ENCODE measurements at regions not wholly inside any gene's neighbourhood (a gene's known extent, or its start where the extent isn't known, plus 50 kb on each side); places are given as distances from the start of the nearest gene placed in this dataset.

DNA sequence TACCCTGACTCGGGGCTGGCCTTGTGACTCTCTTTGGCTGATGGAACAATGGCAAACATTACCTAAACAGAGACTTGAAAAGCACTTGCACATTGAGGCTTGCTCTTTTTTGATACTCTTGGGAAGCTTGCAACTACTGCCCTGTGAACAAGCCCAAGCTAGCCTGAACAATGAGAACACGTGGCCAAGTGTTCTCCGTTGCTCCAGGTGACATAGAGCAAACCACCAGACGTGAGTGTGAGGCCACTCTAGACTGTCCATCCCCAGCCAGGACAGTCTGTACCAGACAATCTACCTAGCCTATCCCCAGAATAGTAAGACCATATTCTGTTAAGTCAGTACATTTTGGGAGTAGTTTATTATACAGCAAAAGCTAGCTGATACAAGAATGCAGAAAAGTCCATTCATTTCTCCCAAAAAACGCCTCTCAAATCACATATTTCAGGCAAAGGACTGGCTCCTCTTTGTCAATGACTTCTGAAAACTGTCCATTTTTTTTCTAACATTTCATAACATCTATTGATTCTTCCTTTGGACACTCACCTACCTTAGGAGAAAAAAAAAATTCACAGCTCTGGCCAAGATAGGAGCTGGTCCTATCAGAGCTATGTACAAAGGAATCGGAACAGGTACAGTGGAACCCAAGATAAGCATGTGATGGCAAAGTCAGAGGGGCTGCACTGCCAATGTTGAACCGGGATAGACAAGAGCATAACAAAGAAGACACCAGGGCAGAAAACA is 142.1 kb upstream of the PKDCC start:
- DNase-seq = no peak

DNA sequence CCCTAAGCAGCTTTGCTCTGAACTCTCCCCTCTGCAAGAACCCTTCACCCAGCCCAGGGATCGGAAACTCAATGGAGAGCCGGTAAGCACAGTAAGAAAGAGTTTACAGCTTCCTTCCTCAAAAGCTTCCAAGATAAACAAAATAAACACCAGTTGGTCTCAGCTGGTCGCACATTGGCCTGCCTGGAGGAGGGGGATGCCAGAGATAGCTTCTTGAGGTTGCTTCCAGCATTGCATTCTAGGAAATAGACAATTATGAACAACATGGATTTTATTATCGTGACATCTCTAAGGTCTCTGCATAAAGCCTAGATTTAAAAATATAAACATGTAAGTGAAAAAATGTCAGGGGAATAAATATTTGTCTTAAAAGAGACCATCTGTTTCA is 141.5 kb upstream of the PKDCC start:
- DNase-seq = no peak

DNA sequence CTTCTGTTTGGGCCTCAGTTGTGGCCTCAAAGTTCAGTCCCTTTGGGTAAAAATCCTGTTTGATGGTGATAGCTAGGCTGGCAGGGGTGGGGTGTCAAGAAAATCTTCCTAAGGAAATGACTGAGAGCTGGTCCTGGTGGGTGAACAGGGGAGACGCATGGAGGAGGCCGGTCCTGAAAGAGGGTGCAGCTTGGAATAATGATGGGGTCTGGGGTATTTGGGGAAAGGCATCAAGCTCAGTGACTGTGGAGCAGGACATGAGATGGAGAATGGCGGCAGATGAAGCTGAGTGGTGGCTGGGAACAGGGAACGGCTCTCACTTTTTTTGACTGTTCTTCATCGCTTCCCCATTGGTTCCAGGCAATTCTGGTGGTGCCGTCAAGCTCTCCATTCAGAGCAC is 140.7 kb upstream of the PKDCC start:
- DNase-seq = no peak

DNA sequence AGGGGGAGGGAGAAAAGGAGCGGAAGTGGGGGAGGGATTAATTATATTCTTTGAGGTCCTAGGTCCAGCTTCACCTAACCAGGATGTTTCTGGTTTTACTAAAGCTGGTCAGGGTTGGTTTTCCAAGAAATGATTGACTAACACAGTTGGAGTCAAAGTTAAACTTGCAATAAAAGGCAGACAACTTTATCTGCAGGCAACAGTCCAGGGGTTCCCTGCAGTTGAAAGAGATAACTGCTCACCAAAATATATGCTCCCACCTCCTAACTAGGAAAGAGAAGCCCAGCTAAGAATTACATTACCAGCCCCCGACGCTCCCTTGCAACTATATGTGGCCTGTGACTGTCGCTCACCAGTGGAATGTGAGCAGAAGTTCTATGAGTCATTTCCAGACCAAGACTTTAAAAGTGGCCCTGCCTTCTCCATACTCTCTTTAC is 140.0 kb upstream of the PKDCC start:
- DNase-seq = no peak

DNA sequence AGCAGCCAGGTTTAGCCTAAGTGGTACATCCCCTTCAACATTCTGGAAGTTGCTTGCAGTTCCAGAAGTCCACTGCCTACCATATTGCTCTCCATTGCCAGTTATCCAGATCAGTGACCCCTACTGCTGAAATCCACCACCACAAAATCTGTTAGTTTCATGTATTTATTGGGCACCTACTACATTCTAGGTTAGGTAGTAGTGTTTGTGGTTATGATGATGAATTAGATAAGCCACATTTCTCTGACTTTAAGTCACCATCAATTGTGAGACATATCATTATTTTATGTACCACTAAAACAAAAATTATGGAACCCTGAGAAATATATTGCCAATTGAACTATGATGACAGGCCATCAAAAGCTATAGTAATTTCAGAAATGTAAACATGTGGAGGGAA is 139.5 kb upstream of the PKDCC start:
- DNase-seq = no peak

DNA sequence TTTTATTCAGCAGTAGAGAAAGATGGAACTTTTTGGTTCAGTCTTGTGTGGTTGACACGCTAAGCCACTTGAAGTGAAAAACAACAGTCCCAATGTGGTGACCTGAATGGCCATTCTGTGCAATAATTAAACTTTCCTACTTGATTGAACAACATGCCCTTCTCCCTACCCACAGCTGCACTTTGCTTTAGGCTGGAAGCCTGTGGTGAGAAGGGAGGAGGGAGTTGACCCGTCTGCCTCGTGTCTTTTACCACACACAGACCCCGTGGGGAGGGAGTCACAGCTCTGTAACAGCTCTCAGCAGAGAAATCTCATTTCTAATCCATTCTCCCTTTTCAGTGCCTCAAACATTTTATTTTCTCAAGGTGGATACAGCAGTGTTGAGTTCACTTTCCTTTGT is 138.2 kb upstream of the PKDCC start:
- DNase-seq = no peak

DNA sequence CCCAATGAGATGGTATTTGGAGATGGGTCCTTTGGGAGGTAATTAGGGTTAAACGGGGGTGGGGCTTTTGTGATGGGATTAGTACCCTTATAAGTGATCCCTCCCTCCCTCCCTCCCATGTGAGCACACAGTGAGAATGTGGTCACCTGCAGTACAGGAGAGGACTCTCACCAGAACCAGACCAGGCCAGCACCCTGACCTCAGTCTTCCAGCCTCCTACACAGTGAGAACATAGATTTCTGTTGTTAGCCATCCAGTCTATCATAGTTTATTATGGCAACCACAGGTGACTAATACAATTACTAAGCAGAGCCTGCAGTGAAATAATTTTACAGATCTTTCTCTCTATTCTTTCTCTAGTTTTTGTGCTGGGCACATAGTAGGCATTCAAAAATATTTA is 137.7 kb upstream of the PKDCC start:
- no peak for DNase-seq

DNA sequence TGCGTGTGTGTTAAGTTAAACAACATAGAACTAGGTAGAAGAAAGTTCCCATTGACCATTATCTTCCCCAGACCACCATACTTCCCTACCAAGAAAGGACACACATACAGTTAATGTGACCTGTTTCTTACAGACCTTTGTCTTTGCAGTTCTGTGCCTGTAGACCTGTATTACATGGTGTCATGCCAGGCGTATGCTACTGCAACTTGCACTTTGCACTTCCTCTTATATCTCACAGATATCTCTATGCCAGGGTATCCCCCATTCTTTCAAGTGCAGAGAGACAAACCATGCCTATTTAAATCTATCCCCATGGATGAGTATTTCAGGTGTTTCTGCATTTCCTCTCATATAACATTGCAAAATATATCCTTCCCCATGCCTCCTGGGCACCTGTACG is 136.8 kb upstream of the PKDCC start:
- no peak for DNase-seq

DNA sequence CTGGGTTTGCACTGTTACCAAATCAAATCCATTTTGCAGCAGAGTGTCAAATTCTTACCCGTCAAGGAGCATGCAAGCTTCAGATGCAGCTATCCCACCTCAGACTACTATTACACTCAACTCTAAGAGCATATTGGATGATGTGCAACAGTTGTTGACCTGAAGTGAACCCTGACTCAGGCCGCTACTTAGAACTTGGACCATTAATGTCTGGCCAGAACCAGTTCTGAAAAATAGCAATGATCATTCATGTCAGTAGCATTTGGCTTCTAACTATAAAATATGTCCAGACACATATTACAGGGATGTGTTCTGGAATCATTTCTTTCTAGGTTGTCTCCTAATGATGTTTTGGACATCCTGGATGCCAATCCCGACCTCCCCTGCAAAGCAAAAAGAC is 135.5 kb upstream of the PKDCC start:
- no peak for DNase-seq

DNA sequence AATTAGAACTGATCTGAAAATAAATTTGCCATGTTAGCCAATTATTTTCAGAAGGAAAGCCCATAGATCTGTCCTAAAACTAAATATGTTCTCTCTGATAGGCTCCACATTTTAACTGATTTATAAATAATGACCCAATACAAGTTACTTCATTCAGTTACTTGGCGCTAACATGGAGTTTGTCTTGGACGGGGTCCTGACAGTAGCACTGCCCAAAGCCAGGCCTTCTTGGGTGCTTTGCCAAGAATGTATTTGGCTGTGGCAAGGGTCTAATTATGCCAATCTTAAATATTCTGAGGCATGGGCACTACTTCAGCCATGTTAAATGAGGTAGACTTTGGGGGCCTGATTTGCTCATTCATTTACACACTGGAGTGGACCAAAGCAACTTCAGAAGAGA is 135.0 kb upstream of the PKDCC start:
- DNase-seq = no peak

DNA sequence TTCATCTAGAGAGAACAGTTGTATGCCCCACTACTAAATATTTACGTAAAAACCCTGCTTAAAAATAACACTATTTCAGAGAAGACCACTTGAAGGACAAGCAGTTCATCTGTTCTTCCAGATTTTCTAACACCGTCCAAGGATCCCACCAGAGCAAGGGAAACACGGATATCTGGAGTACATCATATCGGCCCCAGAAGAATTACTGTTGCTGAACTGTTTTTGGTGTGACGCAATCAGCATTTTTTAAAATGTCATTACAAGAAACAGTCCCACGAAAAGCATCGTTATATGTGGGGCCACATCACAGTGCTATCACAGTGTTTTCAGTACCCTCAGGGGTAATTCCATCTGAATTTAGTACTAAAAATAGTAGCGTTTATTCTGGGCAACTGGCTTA is 134.5 kb upstream of the PKDCC start:
- no peak for DNase-seq

DNA sequence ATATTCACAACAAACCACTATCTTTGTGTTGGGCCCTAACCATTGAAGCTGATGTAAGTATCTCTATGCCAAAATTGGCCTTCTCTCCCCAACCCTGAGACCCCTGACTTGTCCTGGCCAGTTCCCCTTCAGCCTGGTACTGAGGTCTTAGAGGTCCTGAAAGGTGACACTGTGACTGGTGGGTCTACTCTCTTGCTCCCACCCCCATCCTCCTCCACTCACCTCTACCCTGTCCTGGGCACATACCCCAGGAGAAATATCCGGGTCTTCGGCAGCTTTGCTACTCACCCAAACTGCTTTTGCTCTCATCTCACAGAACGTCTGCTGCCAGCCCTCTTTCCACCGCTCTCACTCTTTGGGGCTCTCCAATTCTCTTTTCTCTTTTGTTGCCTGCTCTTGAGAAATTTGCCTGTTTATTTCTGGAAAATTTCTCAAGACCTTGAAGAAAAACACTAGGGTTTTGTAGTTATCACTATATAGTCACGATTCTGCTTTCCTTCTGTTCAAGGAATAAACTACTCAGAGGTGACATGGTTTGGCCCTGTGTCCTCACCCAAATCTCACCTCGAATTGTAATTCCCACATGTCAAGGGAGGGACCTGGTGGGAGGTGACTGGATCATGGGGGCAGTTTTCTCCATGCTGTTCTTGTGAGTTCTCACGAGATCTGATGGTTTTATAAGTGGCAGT is 133.8 kb upstream of the PKDCC start:
- no peak for DNase-seq

DNA sequence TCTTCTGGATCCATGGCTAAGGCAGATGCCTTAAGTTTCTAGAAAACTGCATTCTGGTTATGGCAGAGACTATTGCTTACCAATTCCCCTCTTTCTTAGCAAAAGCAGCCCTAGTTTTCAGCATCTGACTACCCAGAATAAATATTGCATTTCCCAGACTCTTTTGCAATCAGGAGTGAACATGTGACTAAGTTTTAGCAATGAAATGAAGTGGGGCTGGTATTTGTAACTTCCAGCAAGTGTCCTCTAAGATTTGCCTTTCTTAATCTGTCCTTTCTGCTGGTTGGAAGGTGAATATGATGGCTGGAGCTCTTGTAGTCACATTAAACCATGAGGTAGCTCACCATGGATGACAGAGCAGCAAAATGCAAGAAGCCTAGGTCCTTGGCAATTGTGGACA is 132.9 kb upstream of the PKDCC start:
- DNase-seq = no peak

DNA sequence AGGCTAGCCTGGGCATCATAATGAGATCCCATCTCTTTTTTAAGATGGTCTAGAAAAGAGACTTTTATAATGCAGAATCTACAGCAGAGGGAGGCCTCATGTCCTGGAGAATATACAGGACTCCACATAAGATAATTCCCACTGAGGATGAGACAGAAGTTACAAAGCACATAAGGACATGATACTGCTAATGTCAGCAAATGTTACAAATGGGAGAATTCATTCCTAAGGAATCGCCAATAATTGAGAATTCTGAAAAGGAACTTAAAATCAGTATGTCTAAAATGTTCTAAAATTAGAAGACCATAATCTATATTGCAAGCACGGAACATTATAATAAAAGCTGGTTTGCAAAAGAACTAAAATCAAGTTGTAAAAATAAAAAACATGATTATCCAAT is 131.6 kb upstream of the PKDCC start:
- DNase-seq = no peak

DNA sequence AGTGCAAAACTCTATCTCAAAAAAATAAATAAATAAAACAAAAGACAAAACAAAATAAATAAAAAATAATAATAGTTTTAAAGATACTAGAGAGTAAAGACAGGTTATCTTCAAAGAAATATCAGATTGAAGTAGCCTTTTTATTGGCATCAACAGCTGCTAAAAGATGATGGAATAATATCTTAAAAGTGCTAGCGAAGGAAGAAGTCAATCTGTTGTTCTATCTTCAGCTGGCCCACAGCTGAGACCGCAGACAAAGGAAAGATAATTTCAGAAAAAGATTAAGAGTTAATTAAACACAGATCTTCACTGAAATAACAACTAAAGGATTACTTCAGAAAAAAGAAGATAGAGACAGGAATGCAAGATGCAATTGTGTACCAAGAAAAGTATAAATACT is 130.2 kb upstream of the PKDCC start:
- DNase-seq = no peak

DNA sequence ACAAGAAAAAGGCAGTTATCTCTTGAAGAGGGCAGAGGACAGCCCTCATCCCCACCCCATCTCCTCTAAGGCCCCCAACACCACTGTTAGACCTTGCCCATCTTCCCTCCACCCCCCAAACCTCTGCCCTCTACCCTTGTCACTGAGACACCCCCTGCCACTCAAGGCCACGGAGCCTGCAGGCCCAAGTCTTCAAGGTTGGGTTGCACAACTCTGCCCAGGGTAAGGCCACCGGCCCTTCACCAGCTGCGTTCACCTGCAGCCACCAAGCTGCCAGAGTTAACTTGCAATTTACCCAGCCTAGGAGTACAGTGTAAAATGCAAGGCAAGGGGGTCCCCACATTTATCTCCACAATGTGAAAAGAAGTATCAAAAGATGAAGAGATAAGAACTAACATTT is 128.7 kb upstream of the PKDCC start:
- DNase-seq = no peak

DNA sequence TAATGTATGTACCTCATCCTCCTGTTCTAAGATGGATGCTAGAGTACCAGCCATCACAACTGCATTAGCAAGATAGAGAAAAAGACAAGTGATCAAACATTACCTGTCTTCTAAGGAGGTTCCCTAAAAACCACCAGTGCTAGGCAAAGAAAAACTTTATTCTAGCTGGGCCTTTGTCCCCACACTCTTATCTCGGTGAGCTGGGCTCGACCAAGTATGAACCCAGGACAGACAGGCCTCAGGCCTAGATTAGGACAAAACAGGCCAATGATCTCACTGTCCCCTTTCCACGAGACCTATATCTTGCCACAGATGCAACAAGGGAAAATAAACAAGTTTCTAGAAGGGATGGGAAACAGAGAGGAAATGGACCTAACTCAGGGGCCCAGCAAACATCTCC is 127.6 kb upstream of the PKDCC start:
- DNase-seq = no peak

DNA sequence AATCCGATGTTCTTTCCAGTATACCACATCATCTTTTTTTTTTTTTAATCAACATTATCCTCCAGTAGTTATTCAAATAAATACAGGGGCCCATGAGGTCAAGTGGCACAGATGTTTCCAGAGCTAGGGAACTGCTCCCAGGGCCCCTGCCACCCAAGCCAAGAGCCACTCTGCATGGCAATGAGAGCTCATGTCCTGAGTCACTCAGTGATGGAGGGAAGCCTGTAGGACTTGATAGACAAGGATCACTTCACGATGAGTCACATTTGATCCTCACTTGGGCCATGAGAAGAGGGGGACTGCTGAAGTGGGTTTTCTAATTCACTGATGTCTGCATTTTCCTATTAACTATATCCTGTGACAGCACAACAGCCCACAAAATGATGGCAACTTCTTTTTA is 127.0 kb upstream of the PKDCC start:
- no peak for DNase-seq

DNA sequence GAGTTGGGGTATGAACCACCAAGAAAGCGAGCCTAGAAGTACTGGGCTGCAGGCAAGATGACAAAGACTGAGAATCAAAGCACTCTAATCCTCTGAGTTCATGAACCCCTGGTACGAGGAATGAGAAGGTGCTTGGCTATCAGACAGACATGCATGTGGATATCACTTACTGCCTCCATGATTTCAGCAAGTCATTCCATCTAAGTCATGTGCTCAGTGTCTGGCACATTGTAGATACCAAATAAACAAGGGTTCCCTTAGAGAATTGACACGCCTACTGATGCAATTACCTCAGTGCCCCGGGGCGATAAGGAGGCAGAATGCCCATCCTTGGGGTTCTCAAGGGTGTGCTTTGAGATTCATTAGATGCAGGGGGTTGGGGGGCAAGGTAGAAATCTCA is 125.6 kb upstream of the PKDCC start:
- DNase-seq = no peak

DNA sequence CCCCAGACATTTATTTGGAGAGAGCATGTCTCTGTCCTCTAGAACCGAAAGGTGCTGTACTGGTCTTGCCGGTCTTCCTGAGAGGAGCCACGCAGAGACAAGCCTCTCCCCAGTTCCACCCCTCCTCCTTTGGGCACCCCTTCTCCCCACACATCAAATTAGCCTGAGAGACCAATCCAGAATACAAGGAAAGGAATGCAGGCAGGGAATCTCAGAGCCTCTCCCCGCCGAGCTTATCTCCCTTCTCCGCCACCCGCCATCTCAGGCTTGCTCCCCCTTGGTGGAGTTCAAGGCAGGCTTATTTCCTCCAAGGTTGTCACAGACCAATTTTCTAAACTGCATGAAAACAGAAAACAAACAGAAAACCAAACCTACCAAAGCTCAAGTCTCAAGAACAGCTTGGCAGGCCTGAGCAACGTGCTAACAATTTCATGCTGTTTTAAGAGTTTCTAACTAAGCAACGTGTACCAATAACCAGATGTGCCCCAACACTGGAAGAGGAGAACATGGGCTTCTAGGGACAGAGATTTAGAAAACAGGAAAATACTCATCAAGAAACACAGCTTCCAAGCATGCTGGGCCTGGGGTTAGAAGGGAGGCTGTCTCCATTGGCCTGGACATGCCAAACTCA is 124.5 kb upstream of the PKDCC start:
- DNase-seq = no peak

DNA sequence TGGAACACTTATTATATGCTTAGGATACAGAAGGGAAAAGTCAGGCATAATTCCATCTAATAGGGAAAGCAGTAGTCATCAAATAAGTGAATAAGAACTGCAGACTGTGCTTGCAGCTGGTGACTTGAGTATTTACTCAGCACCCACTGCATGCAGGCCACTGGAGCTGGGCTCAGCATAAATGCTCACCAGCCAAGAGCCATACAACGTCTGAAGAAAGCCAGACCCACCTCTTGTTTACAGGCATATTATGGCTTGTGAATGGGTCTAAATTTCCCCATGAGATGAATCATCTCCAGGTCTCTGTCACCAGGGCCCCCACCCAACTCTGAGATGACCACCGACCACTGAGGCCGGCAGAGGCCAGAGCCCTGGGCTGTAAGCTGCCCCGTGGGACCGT is 123.8 kb upstream of the PKDCC start:
- no peak for DNase-seq

DNA sequence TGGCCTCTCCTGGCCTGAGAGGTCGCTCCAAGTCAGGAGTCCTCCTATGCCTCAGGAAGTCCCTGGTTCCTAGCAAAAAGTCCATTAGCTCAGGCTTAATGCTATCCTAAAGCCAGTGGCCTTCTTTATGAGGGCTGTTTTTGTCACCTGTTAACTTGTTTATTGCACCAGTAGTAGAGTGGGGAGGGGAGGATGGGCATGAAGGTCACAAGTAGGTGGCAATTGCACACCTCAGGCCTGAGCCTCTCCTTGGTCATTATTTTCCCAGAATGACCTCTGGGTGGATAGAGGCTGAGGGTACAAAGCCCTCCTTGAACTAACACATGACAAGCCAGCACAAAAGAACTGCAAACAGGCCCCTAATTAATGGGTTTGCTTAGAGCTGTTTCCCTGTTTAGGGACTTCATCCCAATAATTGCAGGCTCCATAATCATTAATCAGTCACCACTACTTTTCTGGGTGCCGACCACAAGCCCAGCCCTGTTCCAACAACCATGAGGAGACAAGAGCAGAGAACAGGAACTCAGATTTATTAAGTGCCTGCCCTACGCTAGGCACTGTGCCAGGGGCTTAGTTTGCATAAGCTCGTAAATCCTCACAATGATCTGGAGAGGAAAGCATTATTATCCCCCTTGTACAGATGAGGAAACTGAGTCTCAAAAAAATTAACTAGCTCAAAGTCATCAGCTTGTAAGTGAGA is 123.0 kb upstream of the PKDCC start:
- DNase-seq = no peak

DNA sequence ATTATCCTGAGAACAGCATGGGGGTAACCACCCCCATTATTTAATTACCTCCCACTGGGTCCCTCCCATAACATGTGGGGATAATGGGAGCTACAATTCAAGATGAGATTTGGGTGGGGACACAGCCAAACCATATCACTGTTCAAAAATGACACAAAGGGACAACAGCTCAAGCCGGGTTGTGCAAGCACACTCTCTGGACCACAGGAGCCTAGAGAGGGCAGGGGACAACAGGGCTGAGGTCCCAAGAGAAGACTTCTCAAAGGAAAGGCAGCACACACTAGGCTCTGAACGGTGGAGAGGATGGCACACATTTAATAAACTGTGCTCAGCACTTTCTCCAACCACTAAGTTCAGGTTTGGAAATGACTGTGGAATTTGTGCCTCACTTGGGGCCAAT is 122.1 kb upstream of the PKDCC start:
- DNase-seq = no peak
